MCF 10A (cell line): ENCODE measurements at regions not wholly inside any gene's neighbourhood (a gene's known extent, or its start where the extent isn't known, plus 50 kb on each side); places are given as distances from the start of the nearest gene placed in this dataset.

Source experiments
- BruUV-seq: library from RNA; stranded (reverse); fragments of 400-500 nt; replicated peaks from 2 replicates; lab custom pipeline; 2021; lab: Mats Ljungman, UMichigan
- CTCF ChIA-PET: fragments of 300-600 bp; sonication (Branson Sonifier 250); formaldehyde crosslinking; extraction: SDS; loops from one replicate; lab custom pipeline; 2021; ENCODE audit warnings: antibody characterized with exemption, inconsistent platforms; lab: Yijun Ruan, JAX
- POLR2A ChIA-PET: fragments of 300-600, 350-650 bp; sonication (Branson Sonifier 250); formaldehyde crosslinking; extraction: SDS; loops from one replicate; lab custom pipeline; 2020; ENCODE audit warnings: antibody characterized with exemption, inconsistent platforms; lab: Yijun Ruan, JAX
- DNase-seq: peaks from one replicate; pipeline ENCODE4 v3.0.0-alpha.2; 2018; ENCODE audit not compliant: unreplicated experiment
- H3K27ac Mint-ChIP-seq: one replicate; pipeline ENCODE4 v1.8.0; 2022; ENCODE audit warnings: mild to moderate bottlenecking, low read depth, mixed read lengths; ENCODE audit not compliant: unreplicated experiment
- H3K27me3 Mint-ChIP-seq: one replicate; pipeline ENCODE4 v1.8.0; 2022; ENCODE audit warnings: mixed read lengths; ENCODE audit not compliant: insufficient read depth, unreplicated experiment
- H3K36me3 Mint-ChIP-seq: one replicate; pipeline ENCODE4 v1.8.0; 2022; ENCODE audit warnings: mild to moderate bottlenecking, moderate library complexity, mixed read lengths; ENCODE audit not compliant: insufficient read depth, unreplicated experiment
- H3K4me1 Mint-ChIP-seq: one replicate; pipeline ENCODE4 v1.8.0; 2022; ENCODE audit warnings: mixed read lengths; ENCODE audit not compliant: insufficient read depth, unreplicated experiment
- H3K4me3 Mint-ChIP-seq: one replicate; pipeline ENCODE4 v1.8.0; 2022; ENCODE audit warnings: mild to moderate bottlenecking, moderate library complexity, mixed read lengths; ENCODE audit not compliant: unreplicated experiment
- H3K9me3 Mint-ChIP-seq: one replicate; pipeline ENCODE4 v1.8.0; 2022; ENCODE audit warnings: mixed read lengths; ENCODE audit not compliant: unreplicated experiment
- CTCF ChIP-seq: fragments of 200-600 bp; IDR thresholded peaks from one replicate; pipeline ENCODE4 v1.8.0; 2022; ENCODE audit warnings: antibody characterized with exemption, mild to moderate bottlenecking; ENCODE audit not compliant: unreplicated experiment
- intact Hi-C: fragments of 100-400 bp; cut with micrococcal nuclease; formaldehyde crosslinking; loops from 2 replicates; pipeline ENCODE4 v1.14.1; 2022

- Mint-ChIP-seq H3K9me3 (no peaks in the 10 kb centered on the region), H3K36me3 (no peaks in the 10 kb centered on the region), H3K4me1 (no peaks in the 10 kb centered on the region), H3K27me3 (no peaks in the 10 kb centered on the region), H3K27ac (no peak overlapping the region), H3K4me3 (no peak overlapping the region)
- POLR2A ChIA-PET = interaction anchor here (0.6 kb wide), 2 partner anchors 58 to 991 kb away, joined by 3 read pairs; no protein-coding TSS in a partner anchor
- intact Hi-C loops = no loop called here
- DNase-seq = no peak
- no TSS peak for BruUV-seq
- CTCF ChIA-PET = no interaction called here
- no peak for TF ChIP-seq CTCF
Measured at GRCh38 chr4:136357556-136357955, 1174.7 kb downstream of the PCDH18 start.

- BruUV-seq = no TSS peak
- intact Hi-C loops = no loop called here
- ChIA-PET CTCF (no interaction called here), POLR2A (no interaction called here)
- Mint-ChIP-seq H3K27me3 (no peaks in the 10 kb centered on the region), H3K4me1 (no peaks in the 10 kb centered on the region), H3K9me3 (no peaks in the 10 kb centered on the region), H3K36me3 (no peaks in the 10 kb centered on the region), H3K27ac (no peak overlapping the region), H3K4me3 (no peak overlapping the region)
- no peak for DNase-seq
- TF ChIP-seq CTCF = no peak
Measured at GRCh38 chr4:136355970-136356369, 1176.3 kb downstream of the PCDH18 start.

GRCh38 chr4:136343340-136343739 is 1189.0 kb downstream of the PCDH18 start:
- Mint-ChIP-seq H3K4me1 (no peaks in the 10 kb centered on the region), H3K27me3 (no peaks in the 10 kb centered on the region), H3K9me3 (peaks cover 5% of the 10 kb centered on the region), H3K27ac (no peak overlapping the region), H3K36me3 (no peaks in the 10 kb centered on the region), H3K4me3 (no peak overlapping the region)
- DNase-seq = no peak
- no TSS peak for BruUV-seq
- TF ChIP-seq CTCF = no peak
- intact Hi-C loops = no loop called here
- POLR2A ChIA-PET = no interaction called here
- CTCF ChIA-PET = no interaction called here

- peak; percentile 24 for DNase-seq
- no peaks in the 10 kb centered on the region for H3K36me3 Mint-ChIP-seq
- no TSS peak for BruUV-seq
- intact Hi-C loops = no loop called here
- no peaks in the 10 kb centered on the region for H3K4me1 Mint-ChIP-seq
- no peak for TF ChIP-seq CTCF
- POLR2A ChIA-PET = no interaction called here
- CTCF ChIA-PET = no interaction called here
- no peak overlapping the region for H3K4me3 Mint-ChIP-seq
- no peak overlapping the region for H3K27ac Mint-ChIP-seq
- H3K27me3 Mint-ChIP-seq = no peaks in the 10 kb centered on the region
- peaks cover 5% of the 10 kb centered on the region for H3K9me3 Mint-ChIP-seq
Measured at GRCh38 chr4:136342666-136343065, 1189.6 kb downstream of the PCDH18 start.
